Smooth muscle cell (in vitro differentiated cells): ENCODE measurements at regions not wholly inside any gene's neighbourhood (a gene's known extent, or its start where the extent isn't known, plus 50 kb on each side); places are given as distances from the start of the nearest gene placed in this dataset.

Experiments
- DNase-seq: peaks from one replicate; lab custom pipeline; 2025; ENCODE audit not compliant: unreplicated experiment; lab: John Stamatoyannopoulos, UW
- H2AFZ ChIP-seq: fragments of 200-600 bp; sonication (generic); 2 replicates; pipeline ENCODE4 v1.6.0; 2016; ENCODE audit warnings: antibody characterized with exemption, low read depth, mild to moderate bottlenecking
- H3F3A ChIP-seq: fragments of 200-600 bp; sonication (generic); 2 replicates; pipeline ENCODE4 v1.6.0; 2017; ENCODE audit warnings: antibody characterized with exemption, low read depth
- H3K27ac ChIP-seq: fragments of 200-600 bp; sonication (generic); 2 replicates; pipeline ENCODE4 v1.5.1; 2016; ENCODE audit warnings: low read depth, mild to moderate bottlenecking
- H3K27me3 ChIP-seq: fragments of 200-600 bp; sonication (generic); 2 replicates; pipeline ENCODE4 v1.6.1; 2016; ENCODE audit warnings: low read depth, mild to moderate bottlenecking
- H3K36me3 ChIP-seq: fragments of 200-600 bp; sonication (generic); 2 replicates; pipeline ENCODE4 v1.5.1; 2016; ENCODE audit warnings: low read depth
- H3K4me1 ChIP-seq: fragments of 200-600 bp; sonication (generic); 2 replicates; pipeline ENCODE4 v1.5.1; 2016; ENCODE audit warnings: low read depth
- H3K4me2 ChIP-seq: fragments of 200-600 bp; sonication (generic); 2 replicates; pipeline ENCODE4 v1.6.0; 2016; ENCODE audit warnings: mild to moderate bottlenecking
- H3K4me3 ChIP-seq: fragments of 200-600 bp; sonication (generic); 2 replicates; pipeline ENCODE4 v1.5.1; 2016; ENCODE audit warnings: mild to moderate bottlenecking
- H3K79me2 ChIP-seq: fragments of 200-600 bp; sonication (generic); 2 replicates; pipeline ENCODE4 v1.6.0; 2016; ENCODE audit warnings: low read depth, mild to moderate bottlenecking
- H3K9ac ChIP-seq: fragments of 200-600 bp; sonication (generic); 2 replicates; pipeline ENCODE4 v1.6.0; 2016; ENCODE audit warnings: low read depth
- H3K9me3 ChIP-seq: fragments of 200-600 bp; sonication (generic); replicated peaks from 2 replicates; pipeline ENCODE4 v1.5.1; 2016; ENCODE audit warnings: low read depth
- H4K20me1 ChIP-seq: fragments of 200-600 bp; sonication (generic); 2 replicates; pipeline ENCODE4 v1.6.0; 2016; ENCODE audit warnings: low read depth
- CTCF ChIP-seq: fragments of 200-600 bp; sonication (generic); IDR thresholded peaks from 2 replicates; pipeline ENCODE4 v1.5.1; 2017; ENCODE audit warnings: borderline replicate concordance, mild to moderate bottlenecking, antibody characterized with exemption; ENCODE audit not compliant: insufficient read depth, poor library complexity, severe bottlenecking
- WGBS: methylation state at CpG from one replicate; pipeline ENCODE4 v1.1.7; 2016; ENCODE audit warnings: low lambda C conversion rate; 5-methylcytosine and 5-hydroxymethylcytosine counted together

GRCh38 chr3:514192-514591, 317.6 kb downstream of the CHL1 start:
- no peaks in the 10 kb centered on the region for H4K20me1 ChIP-seq
- no peaks in the 10 kb centered on the region for H3K4me1 ChIP-seq
- H2AFZ ChIP-seq: no peak overlapping the region
- 78% methylated on average over 2 of the region's 2 CpGs for WGBS
- DNase-seq: no peak
- no peak overlapping the region for H3K4me3 ChIP-seq
- H3K9ac ChIP-seq: no peak overlapping the region
- H3K9me3 ChIP-seq: no peaks in the 10 kb centered on the region
- no peaks in the 10 kb centered on the region for H3K27me3 ChIP-seq
- H3K36me3 ChIP-seq: no peaks in the 10 kb centered on the region
- no peaks in the 10 kb centered on the region for H3F3A ChIP-seq
- no peak overlapping the region for H3K4me2 ChIP-seq
- no peak for TF ChIP-seq CTCF
- H3K79me2 ChIP-seq: no peaks in the 10 kb centered on the region
- peak overlapping the region; percentile 32 for H3K27ac ChIP-seq

GRCh38 chr3:519026-519425, 322.5 kb downstream of the CHL1 start:
- WGBS: over 99% methylated on average over 3 of the region's 3 CpGs
- H3K79me2 ChIP-seq: no peaks in the 10 kb centered on the region
- H3K4me1 ChIP-seq: no peaks in the 10 kb centered on the region
- no peaks in the 10 kb centered on the region for H3K9me3 ChIP-seq
- no peak overlapping the region for H2AFZ ChIP-seq
- no peaks in the 10 kb centered on the region for H3K27me3 ChIP-seq
- TF ChIP-seq CTCF: no peak
- H3K4me3 ChIP-seq: no peak overlapping the region
- no peaks in the 10 kb centered on the region for H4K20me1 ChIP-seq
- H3K9ac ChIP-seq: no peak overlapping the region
- H3F3A ChIP-seq: no peaks in the 10 kb centered on the region
- H3K4me2 ChIP-seq: no peak overlapping the region
- DNase-seq: no peak
- H3K36me3 ChIP-seq: no peaks in the 10 kb centered on the region
- no peak overlapping the region for H3K27ac ChIP-seq

GRCh38 chr3:522888-523287, 326.3 kb downstream of the CHL1 start:
- Histone ChIP-seq H2AFZ (no peak overlapping the region), H3K4me2 (no peak overlapping the region), H3K4me1 (no peaks in the 10 kb centered on the region), H3K9ac (no peak overlapping the region), H3K79me2 (no peaks in the 10 kb centered on the region), H4K20me1 (no peaks in the 10 kb centered on the region), H3F3A (no peaks in the 10 kb centered on the region), H3K36me3 (no peaks in the 10 kb centered on the region), H3K9me3 (no peaks in the 10 kb centered on the region), H3K27me3 (no peaks in the 10 kb centered on the region), H3K27ac (no peak overlapping the region), H3K4me3 (no peak overlapping the region)
- DNase-seq: no peak
- TF ChIP-seq CTCF: no peak
- WGBS: 78% methylated on average over 4 of the region's 4 CpGs

- TF ChIP-seq CTCF: no peak
- 80% methylated on average over 3 of the region's 3 CpGs for WGBS
- Histone ChIP-seq H2AFZ (no peak overlapping the region), H3K36me3 (no peaks in the 10 kb centered on the region), H3K9ac (no peak overlapping the region), H3K27me3 (no peaks in the 10 kb centered on the region), H3K4me1 (no peaks in the 10 kb centered on the region), H3F3A (no peaks in the 10 kb centered on the region), H3K27ac (no peak overlapping the region), H3K4me2 (no peak overlapping the region), H3K4me3 (no peak overlapping the region), H3K9me3 (no peaks in the 10 kb centered on the region), H3K79me2 (no peaks in the 10 kb centered on the region), H4K20me1 (no peaks in the 10 kb centered on the region)
- no peak for DNase-seq
Observed at GRCh38 chr3:525415-525814, 328.9 kb downstream of the CHL1 start.
